ENCODE measurements at regions not wholly inside any gene's neighbourhood (a gene's known extent, or its start where the extent isn't known, plus 50 kb on each side); places are given as distances from the start of the nearest gene placed in this dataset.
"Not testable (repeated sequence)": the region's sequence is repeated elsewhere in the genome, so short reads cannot be mapped to it uniquely, and the experiment has no call there.

DNA sequence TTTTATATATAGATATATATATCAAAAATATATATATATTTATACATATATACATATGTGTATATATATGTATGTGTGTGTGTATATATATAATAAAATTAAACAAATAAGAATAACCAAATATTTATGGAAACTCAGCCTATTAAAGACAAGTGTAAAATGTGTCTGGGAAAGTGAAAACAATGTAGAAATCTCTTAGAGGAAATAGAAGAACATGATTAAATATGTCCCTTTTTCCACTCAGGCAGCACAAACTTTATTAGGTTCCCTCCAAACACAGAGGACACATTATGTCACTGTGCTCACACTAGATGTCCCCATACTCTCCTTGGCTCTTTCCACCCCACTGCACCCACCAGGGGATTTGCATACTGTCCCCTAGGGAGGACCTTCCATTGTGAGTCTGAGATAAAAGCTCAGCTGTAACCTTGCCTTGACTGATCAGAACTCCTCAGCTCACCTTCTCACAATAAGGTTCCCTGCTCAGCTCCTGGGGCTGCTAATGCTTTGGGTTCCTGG is 1360.7 kb downstream of the RPIA start:
- H3K27ac Mint-ChIP-seq, DNase-seq, H3K9me3 Mint-ChIP-seq, H3K4me1 Mint-ChIP-seq, H3K36me3 Mint-ChIP-seq, H3K27me3 Mint-ChIP-seq, H3K4me3 Mint-ChIP-seq: not testable (repeated sequence)

DNA sequence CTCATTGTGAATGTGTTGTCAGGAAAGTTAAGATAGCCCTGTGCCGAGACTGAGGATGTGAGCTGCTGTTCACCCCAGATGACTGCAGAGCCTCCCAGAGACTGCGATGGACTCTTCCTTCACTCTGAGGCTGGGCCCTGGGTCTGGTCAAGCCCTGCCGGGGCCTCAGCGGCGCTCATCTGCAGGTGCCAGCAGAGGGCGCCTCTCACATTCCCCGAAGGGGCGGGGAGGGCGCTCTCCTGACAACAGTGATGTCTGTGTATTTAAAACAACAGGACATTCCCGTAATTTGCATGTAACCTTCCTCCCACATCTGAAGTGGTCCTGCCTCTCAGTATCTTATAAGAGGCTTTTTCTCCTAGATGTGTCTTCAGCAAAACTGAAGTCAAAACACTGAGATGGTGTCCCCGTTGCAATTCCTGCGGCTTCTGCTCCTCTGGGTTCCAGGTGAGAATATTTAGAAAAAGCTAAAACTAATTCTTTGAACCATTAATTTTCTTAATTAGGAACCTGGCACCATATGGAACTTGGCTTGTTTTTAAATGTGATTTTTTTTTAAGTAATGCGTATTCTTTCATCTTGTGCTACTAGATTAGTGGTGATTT is 1377.9 kb downstream of the RPIA start:
- Mint-ChIP-seq H3K4me1 (no peaks in the 10 kb centered on the region), H3K4me3 (no peak overlapping the region), H3K27me3 (peaks cover 9% of the 10 kb centered on the region), H3K9me3 (peaks cover 1% of the 10 kb centered on the region), H3K36me3 (no peaks in the 10 kb centered on the region), H3K27ac (no peak overlapping the region)
- DNase-seq, result peak; percentile 8

- Mint-ChIP-seq H3K4me3 (no peak overlapping the region), H3K4me1 (no peaks in the 10 kb centered on the region), H3K36me3 (no peaks in the 10 kb centered on the region), H3K27me3 (peaks cover 5% of the 10 kb centered on the region), H3K9me3 (no peaks in the 10 kb centered on the region), H3K27ac (no peak overlapping the region)
- DNase-seq, result no peak
Observed at GRCh38 chr2:90076311-90076710, 1384.8 kb downstream of the RPIA start.

- Mint-ChIP-seq H3K4me3 (no peak overlapping the region), H3K27ac (no peak overlapping the region), H3K27me3 (peaks cover 5% of the 10 kb centered on the region), H3K36me3 (no peaks in the 10 kb centered on the region), H3K4me1 (no peaks in the 10 kb centered on the region), H3K9me3 (no peaks in the 10 kb centered on the region)
- no peak for DNase-seq
Observed at GRCh38 chr2:90077948-90078347, 1386.5 kb downstream of the RPIA start.

- no peaks in the 10 kb centered on the region for H3K36me3 Mint-ChIP-seq
Observed at GRCh38 chr2:90079374-90079773, 1387.9 kb downstream of the RPIA start.

GRCh38 chr2:90087792-90088191 is 1396.3 kb downstream of the RPIA start:
- H3K36me3 Mint-ChIP-seq, H3K27me3 Mint-ChIP-seq, H3K9me3 Mint-ChIP-seq, H3K4me3 Mint-ChIP-seq, DNase-seq, H3K27ac Mint-ChIP-seq, H3K4me1 Mint-ChIP-seq: not testable (repeated sequence)

More at GRCh38 chr2:90079374-90079773, 1387.9 kb downstream of the RPIA start:
- no peak for DNase-seq
- no peak overlapping the region for H3K27ac Mint-ChIP-seq
- H3K4me1 Mint-ChIP-seq, result no peaks in the 10 kb centered on the region
- H3K27me3 Mint-ChIP-seq, result peaks cover 5% of the 10 kb centered on the region
- H3K4me3 Mint-ChIP-seq, result no peak overlapping the region
- H3K9me3 Mint-ChIP-seq, result no peaks in the 10 kb centered on the region

- H3K27ac Mint-ChIP-seq, H3K4me1 Mint-ChIP-seq, H3K9me3 Mint-ChIP-seq, H3K27me3 Mint-ChIP-seq, H3K36me3 Mint-ChIP-seq, DNase-seq, H3K4me3 Mint-ChIP-seq: not testable (repeated sequence)
Observed at GRCh38 chr2:90093571-90094270, 1402.2 kb downstream of the RPIA start.

- H3K4me3 Mint-ChIP-seq, H3K27ac Mint-ChIP-seq, DNase-seq, H3K27me3 Mint-ChIP-seq, H3K9me3 Mint-ChIP-seq, H3K4me1 Mint-ChIP-seq, H3K36me3 Mint-ChIP-seq: not testable (repeated sequence)
Observed at GRCh38 chr2:90097617-90098016, 1406.1 kb downstream of the RPIA start.

GRCh38 chr2:90105142-90105541 is 1413.7 kb downstream of the RPIA start:
- H3K4me1 Mint-ChIP-seq, H3K4me3 Mint-ChIP-seq, H3K36me3 Mint-ChIP-seq, H3K27me3 Mint-ChIP-seq, H3K9me3 Mint-ChIP-seq, DNase-seq, H3K27ac Mint-ChIP-seq: not testable (repeated sequence)

DNA sequence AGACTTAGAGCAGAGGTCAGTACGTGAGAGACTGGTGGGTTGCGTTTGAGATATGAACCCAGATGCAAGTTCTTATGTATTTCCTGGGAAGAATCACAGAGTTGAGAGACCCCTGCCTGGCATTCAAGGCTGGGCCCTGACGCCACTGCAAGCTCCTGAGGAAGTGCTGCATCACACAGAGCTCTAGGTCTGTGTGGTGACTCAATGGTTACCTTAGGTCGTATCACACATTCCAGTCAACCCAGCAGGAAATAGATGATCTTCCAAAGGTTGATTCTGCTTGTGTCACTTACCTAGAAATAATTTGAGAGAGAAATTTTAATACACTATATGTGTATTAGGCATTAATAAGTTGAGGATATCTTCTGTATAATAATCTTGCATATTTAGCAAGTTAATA is 1431.9 kb downstream of the RPIA start:
- H3K4me3 Mint-ChIP-seq, H3K27me3 Mint-ChIP-seq, DNase-seq, H3K4me1 Mint-ChIP-seq, H3K9me3 Mint-ChIP-seq, H3K27ac Mint-ChIP-seq, H3K36me3 Mint-ChIP-seq: not testable (repeated sequence)

GRCh38 chr2:90139046-90139445 is 1447.6 kb downstream of the RPIA start:
- H3K4me3 Mint-ChIP-seq, H3K27ac Mint-ChIP-seq, H3K27me3 Mint-ChIP-seq, H3K9me3 Mint-ChIP-seq, DNase-seq, H3K36me3 Mint-ChIP-seq, H3K4me1 Mint-ChIP-seq: not testable (repeated sequence)

- H3K4me1 Mint-ChIP-seq, H3K4me3 Mint-ChIP-seq: not testable (repeated sequence)
Observed at GRCh38 chr2:90141558-90141957, 1450.1 kb downstream of the RPIA start.

DNA sequence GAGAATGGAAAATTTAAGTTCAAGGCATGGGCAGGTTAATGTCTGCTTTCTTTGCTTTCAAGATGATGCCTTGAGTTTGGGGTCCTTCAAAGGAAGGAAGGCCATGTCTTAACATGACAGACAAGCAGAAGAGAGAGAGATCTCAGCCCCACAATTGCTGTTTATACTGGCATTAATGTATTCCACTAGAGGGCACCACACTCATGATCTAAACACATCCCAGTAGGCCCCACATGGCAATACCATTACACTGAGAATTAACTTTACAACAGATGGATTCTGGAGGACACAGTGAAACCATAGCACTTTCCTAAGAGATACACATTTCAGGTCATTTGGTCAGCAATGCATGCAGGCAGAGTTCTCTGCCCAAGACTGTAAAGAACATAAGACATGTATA is 1460.3 kb downstream of the RPIA start:
- not testable (repeated sequence) for H3K9me3 Mint-ChIP-seq, H3K36me3 Mint-ChIP-seq, H3K4me1 Mint-ChIP-seq, H3K27me3 Mint-ChIP-seq, H3K4me3 Mint-ChIP-seq, DNase-seq, H3K27ac Mint-ChIP-seq

More at GRCh38 chr2:90141558-90141957, 1450.1 kb downstream of the RPIA start:
- H3K36me3 Mint-ChIP-seq, H3K9me3 Mint-ChIP-seq, DNase-seq, H3K27ac Mint-ChIP-seq, H3K27me3 Mint-ChIP-seq: not testable (repeated sequence)

- not testable (repeated sequence) for H3K36me3 Mint-ChIP-seq, H3K27ac Mint-ChIP-seq
Observed at GRCh38 chr2:90170978-90171377, 1479.5 kb downstream of the RPIA start.

DNA sequence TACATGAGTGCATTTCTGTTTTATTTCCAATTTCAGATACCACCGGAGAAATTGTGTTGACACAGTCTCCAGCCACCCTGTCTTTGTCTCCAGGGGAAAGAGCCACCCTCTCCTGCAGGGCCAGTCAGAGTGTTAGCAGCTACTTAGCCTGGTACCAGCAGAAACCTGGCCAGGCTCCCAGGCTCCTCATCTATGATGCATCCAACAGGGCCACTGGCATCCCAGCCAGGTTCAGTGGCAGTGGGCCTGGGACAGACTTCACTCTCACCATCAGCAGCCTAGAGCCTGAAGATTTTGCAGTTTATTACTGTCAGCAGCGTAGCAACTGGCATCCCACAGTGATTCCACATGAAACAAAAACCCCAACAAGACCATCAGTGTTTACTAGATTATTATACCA is 1481.6 kb downstream of the RPIA start:
- DNase-seq, H3K27me3 Mint-ChIP-seq, H3K9me3 Mint-ChIP-seq, H3K4me3 Mint-ChIP-seq, H3K4me1 Mint-ChIP-seq, H3K36me3 Mint-ChIP-seq, H3K27ac Mint-ChIP-seq: not testable (repeated sequence)

More at GRCh38 chr2:90170978-90171377, 1479.5 kb downstream of the RPIA start:
- H3K27me3 Mint-ChIP-seq, H3K4me1 Mint-ChIP-seq, DNase-seq, H3K9me3 Mint-ChIP-seq, H3K4me3 Mint-ChIP-seq: not testable (repeated sequence)

GRCh38 chr2:90179591-90179990 is 1488.1 kb downstream of the RPIA start:
- H3K36me3 Mint-ChIP-seq, DNase-seq, H3K4me1 Mint-ChIP-seq, H3K27ac Mint-ChIP-seq, H3K4me3 Mint-ChIP-seq, H3K27me3 Mint-ChIP-seq, H3K9me3 Mint-ChIP-seq: not testable (repeated sequence)
